ENCODE measurements at regions not wholly inside any gene's neighbourhood (a gene's known extent, or its start where the extent isn't known, plus 50 kb on each side); places are given as distances from the start of the nearest gene placed in this dataset.

DNA sequence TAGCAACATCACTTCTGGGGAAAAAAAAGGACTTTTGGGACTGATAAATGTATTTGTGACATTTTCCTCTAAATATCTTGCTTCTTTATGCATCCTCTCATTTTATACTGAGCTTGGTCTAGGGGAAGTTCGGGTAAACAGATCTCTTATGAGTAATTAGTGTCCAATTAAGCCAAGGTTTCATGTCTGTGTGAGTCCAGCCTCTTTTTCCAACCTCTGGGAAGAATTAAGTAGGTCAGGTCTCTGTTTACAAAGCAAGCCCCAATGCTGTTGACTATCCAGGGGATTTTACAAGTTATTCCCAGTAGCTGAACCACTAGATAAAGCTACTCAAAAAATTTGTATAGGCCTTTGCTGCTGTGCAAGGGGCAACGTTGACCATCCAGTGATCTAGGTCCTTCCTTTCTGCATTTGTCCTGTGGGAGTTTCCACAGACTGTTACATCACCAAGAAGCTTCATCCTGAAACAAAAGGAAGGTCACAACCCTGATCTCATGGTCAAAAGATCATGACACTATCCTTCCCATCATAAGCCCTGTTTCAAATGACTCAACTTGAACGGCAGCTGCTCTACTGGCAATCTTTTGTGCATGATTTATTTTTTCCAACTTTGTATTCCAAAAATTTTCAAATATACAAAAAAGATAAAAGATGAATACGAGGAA is 74.3 kb downstream of the ETS2 start:
- H3K4me3 ChIP-seq (ENCODE audit: low read depth, low read length): no peak overlapping the region
- DNase-seq (ENCODE audit: low read depth): no peak

DNA sequence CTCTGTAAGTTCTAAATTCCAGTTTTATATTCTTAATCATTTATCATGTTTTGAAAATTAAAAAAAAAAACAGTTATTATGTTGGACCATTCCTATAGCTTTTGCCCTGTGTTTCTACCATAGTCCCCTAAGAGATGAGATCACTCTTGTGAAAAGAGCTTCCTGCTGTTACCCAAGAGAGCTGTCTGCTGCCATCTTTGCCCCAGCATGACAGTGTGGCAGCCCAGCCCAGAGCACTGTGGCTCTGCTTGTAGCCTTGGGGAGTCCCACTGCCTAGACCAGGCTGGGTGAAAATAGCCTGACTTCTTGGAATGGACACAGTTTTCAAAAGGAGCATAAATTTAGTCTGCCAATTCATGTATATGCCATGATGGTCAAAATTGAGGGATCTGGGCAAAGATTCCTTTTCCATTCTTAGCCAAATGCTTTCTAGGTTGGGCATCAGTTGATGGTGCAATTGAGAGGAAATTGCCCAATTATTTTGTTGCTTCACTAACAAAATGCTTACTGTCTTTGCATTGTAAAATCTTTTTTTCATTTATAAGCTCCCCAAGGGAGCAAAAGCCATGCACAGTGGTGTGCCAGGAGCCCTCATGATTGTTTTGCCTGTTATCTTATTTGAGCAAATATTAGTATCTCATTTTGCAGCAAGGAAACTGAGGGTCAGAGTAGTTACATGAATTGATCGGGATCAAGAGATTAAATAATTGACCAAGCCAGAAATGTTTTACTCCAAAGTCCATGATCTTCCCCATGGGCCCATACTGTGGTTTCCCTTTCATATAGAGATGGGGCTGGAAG is 72.8 kb downstream of the ETS2 start:
- DNase-seq (ENCODE audit: low read depth): no peak
- no peak overlapping the region for H3K4me3 ChIP-seq (ENCODE audit: low read depth, low read length)
- TF ChIP-seq, protein P1, sequence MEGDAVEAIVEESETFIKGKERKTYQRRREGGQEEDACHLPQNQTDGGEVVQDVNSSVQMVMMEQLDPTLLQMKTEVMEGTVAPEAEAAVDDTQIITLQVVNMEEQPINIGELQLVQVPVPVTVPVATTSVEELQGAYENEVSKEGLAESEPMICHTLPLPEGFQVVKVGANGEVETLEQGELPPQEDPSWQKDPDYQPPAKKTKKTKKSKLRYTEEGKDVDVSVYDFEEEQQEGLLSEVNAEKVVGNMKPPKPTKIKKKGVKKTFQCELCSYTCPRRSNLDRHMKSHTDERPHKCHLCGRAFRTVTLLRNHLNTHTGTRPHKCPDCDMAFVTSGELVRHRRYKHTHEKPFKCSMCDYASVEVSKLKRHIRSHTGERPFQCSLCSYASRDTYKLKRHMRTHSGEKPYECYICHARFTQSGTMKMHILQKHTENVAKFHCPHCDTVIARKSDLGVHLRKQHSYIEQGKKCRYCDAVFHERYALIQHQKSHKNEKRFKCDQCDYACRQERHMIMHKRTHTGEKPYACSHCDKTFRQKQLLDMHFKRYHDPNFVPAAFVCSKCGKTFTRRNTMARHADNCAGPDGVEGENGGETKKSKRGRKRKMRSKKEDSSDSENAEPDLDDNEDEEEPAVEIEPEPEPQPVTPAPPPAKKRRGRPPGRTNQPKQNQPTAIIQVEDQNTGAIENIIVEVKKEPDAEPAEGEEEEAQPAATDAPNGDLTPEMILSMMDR (IDR thresholded peaks at IDR 0.05; ENCODE audit: insufficient read depth, low read depth, low read length, missing control alignments): no peak

More for the DNA sequence above, 74.3 kb downstream of the ETS2 start:
- TF ChIP-seq, protein P1 (IDR thresholded peaks at IDR 0.05; ENCODE audit: insufficient read depth, low read depth, low read length, missing control alignments): no peak

DNA sequence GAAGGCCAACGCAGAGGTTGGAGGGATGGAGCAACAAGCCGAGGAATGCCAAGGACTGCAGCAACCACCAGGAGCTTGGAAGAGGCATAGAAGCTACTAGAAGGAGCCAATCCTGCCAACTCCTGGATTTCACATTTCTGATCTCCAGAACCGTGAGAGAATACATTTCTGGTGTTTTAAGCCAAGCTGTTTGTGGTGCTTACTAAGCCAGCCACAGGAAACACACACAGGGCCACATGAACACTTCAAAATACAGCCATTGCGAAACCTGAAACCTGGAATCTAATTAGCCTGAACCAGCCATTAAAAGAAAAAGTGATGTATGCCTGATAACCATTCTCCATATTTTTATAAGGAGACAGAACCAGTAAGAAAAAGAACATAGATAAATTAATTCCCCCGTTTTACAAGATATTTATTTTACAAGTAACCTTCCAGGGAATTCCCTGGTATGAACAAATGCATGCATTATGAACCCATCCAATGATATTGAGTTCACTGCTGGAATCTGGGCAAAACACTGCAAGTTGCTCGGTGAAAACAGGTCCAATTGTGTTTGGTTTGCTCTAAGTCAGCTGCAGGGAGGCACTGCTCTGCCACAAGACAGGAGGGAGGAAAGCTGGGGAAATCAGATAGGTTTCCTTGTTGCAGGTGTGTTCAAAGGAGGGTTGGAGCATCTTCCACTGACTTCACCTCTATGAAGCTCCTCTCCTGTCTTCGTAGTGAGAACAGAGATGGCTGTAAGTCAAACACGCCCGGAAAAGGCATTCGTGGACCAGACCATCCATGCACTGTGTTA is 70.2 kb downstream of the ETS2 start:
- H3K4me3 ChIP-seq (ENCODE audit: low read depth, low read length): no peak overlapping the region
- TF ChIP-seq, protein P1 (IDR thresholded peaks at IDR 0.05; ENCODE audit: insufficient read depth, low read depth, low read length, missing control alignments): no peak
- no peak for DNase-seq (ENCODE audit: low read depth)

Measured in GM12865 (cell line).